ENCODE measurements at regions not wholly inside any gene's neighbourhood (a gene's known extent, or its start where the extent isn't known, plus 50 kb on each side); places are given as distances from the start of the nearest gene placed in this dataset.
"Not testable (repeated sequence)": the region's sequence is repeated elsewhere in the genome, so short reads cannot be mapped to it uniquely, and the experiment has no call there.

- TF ChIP-seq CTCF (IDR thresholded peaks at IDR 0.05) = no peak
- H3K9me3 Mint-ChIP-seq = no peaks in the 10 kb centered on the region
- H3K4me1 Mint-ChIP-seq = no peaks in the 10 kb centered on the region
- DNase-seq = no peak
- peaks cover 8% of the 10 kb centered on the region for H3K27me3 Mint-ChIP-seq (ENCODE audit: low read depth, poor library complexity)
- H3K36me3 Mint-ChIP-seq (ENCODE audit: low read depth) = no peaks in the 10 kb centered on the region
- H3K4me3 Mint-ChIP-seq = no peak overlapping the region
- H3K27ac Mint-ChIP-seq = no peak overlapping the region
Measured at GRCh38 chr2:126288362-126288761, 367.6 kb upstream of the GYPC start.

DNA sequence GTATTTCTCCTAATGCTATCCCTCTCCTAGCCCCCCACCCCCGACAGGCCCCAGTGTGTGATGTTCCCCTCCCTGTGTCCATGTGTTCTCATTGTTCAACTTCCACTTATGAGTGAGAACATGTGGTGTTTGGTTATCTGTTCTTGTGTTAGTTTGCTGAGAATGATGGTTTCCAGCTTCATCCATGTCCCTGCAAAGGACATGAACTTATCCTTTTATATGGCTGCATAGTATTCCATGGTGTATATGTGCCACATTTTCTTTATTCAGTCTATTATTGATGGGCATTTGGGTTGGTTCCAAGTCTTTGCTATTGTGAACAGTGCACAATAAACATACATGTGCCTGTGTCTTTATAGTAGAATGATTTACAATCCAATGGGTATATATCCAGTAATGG is 362.0 kb upstream of the GYPC start:
- not testable (repeated sequence) for H3K4me1 Mint-ChIP-seq; H3K9me3 Mint-ChIP-seq; DNase-seq; H3K4me3 Mint-ChIP-seq; H3K36me3 Mint-ChIP-seq (ENCODE audit: low read depth); H3K27me3 Mint-ChIP-seq (ENCODE audit: low read depth, poor library complexity); H3K27ac Mint-ChIP-seq

GRCh38 chr2:126299469-126299976 is 356.4 kb upstream of the GYPC start:
- H3K36me3 Mint-ChIP-seq (ENCODE audit: low read depth) = no peaks in the 10 kb centered on the region
- H3K4me1 Mint-ChIP-seq = peaks cover 9% of the 10 kb centered on the region
- DNase-seq = no peak
- peaks cover 8% of the 10 kb centered on the region for H3K27me3 Mint-ChIP-seq (ENCODE audit: low read depth, poor library complexity)
- no peaks in the 10 kb centered on the region for H3K9me3 Mint-ChIP-seq
- H3K4me3 Mint-ChIP-seq = no peak overlapping the region
- TF ChIP-seq CTCF (IDR thresholded peaks at IDR 0.05) = no peak
- H3K27ac Mint-ChIP-seq = no peak overlapping the region

DNA sequence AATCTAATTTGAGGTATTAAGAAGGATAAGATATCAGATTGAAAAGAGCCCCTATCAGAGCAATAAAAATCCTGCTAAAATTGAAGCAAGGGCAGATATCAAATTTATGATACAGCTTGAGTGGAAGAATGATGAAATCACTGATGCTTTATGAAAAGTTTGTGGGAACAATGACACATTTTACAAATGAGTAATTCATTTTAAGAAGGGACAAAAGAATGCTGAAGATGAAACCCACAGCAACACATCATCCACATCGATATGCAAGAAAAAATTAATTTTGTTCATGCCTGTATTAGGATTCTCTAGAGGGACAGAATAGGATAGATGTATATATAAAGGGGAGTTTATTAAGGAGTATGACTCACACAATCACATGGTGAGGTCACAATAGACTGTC is 355.6 kb upstream of the GYPC start:
- no peak for TF ChIP-seq CTCF (IDR thresholded peaks at IDR 0.05)
- H3K4me1 Mint-ChIP-seq = peaks cover 9% of the 10 kb centered on the region
- no peak for DNase-seq
- H3K36me3 Mint-ChIP-seq (ENCODE audit: low read depth) = no peaks in the 10 kb centered on the region
- H3K27me3 Mint-ChIP-seq (ENCODE audit: low read depth, poor library complexity) = peaks cover 8% of the 10 kb centered on the region
- no peak overlapping the region for H3K4me3 Mint-ChIP-seq
- no peak overlapping the region for H3K27ac Mint-ChIP-seq
- H3K9me3 Mint-ChIP-seq = no peaks in the 10 kb centered on the region

DNA sequence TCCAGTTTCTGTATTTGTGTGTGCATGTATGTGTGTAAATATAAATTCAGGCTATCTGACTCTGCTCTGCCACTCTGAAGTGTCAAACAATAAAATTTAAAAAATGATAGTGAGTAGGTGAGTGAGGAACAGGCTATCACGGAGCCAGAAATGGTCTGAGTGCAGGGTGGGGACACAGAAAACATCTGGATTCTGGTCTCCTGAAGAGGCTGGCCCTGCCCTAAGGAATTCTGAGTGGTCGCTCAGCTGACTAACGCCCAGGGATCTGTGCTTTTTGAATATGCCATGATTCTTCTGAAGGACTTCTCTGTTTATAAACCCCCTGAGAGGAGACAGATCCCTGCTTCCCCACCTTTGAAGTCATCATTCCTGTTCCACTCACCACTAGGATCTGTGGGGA is 353.9 kb upstream of the GYPC start:
- Mint-ChIP-seq H3K27me3 (ENCODE audit: low read depth, poor library complexity) (peaks cover 4% of the 10 kb centered on the region), H3K27ac (no peak overlapping the region), H3K4me3 (no peak overlapping the region), H3K36me3 (ENCODE audit: low read depth) (no peaks in the 10 kb centered on the region), H3K9me3 (no peaks in the 10 kb centered on the region), H3K4me1 (peaks cover 9% of the 10 kb centered on the region)
- TF ChIP-seq CTCF (IDR thresholded peaks at IDR 0.05) = no peak
- DNase-seq = no peak

DNA sequence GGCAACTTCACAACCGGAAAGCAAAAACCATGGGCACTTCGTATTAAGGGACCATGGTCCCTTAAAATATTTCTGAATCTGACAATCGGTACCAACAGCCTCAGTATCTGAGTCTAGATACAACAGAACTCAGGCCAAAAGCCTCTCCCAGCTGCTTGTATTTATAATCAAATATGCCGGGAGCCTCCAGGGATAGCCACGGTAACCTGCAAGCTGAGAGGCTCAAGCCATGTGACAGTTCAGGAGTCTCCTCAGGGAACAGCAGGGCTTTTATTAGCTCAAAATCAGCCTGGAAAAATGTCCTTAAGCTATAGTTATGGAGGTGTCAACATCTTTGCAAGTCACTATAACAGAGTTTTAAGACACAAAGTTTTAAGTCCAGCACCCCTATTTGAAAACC is 352.8 kb upstream of the GYPC start:
- Mint-ChIP-seq H3K9me3 (no peaks in the 10 kb centered on the region), H3K27ac (no peak overlapping the region), H3K27me3 (ENCODE audit: low read depth, poor library complexity) (peaks cover 7% of the 10 kb centered on the region), H3K4me1 (peaks cover 9% of the 10 kb centered on the region), H3K4me3 (no peak overlapping the region), H3K36me3 (ENCODE audit: low read depth) (no peaks in the 10 kb centered on the region)
- TF ChIP-seq CTCF (IDR thresholded peaks at IDR 0.05) = no peak
- DNase-seq = no peak

All from nephron progenitor cell (in vitro differentiated cells).